GM21390 (cell line): ENCODE measurements at regions not wholly inside any gene's neighbourhood (a gene's known extent, or its start where the extent isn't known, plus 50 kb on each side); places are given as distances from the start of the nearest gene placed in this dataset.
"Not testable (repeated sequence)": the region's sequence is repeated elsewhere in the genome, so short reads cannot be mapped to it uniquely, and the experiment has no call there.

Source experiments
- ATAC-seq: cut with Tn5 transposase; IDR thresholded peaks from one replicate; pipeline ENCODE4 v1.9.1; 2021; ENCODE audit not compliant: unreplicated experiment

- no peak for ATAC-seq
Observed at GRCh38 chr5:50583621-50584020, 82.8 kb upstream of the PARP8 start.

- not testable (repeated sequence) for ATAC-seq
Observed at GRCh38 chr5:50588471-50588870, 78.0 kb upstream of the PARP8 start.

GRCh38 chr5:50590444-50591189 is 75.8 kb upstream of the PARP8 start:
- ATAC-seq: not testable (repeated sequence)

- ATAC-seq: not testable (repeated sequence)
Observed at GRCh38 chr5:50591338-50591737, 75.1 kb upstream of the PARP8 start.

- no peak for ATAC-seq
Observed at GRCh38 chr5:50593681-50594080, 72.8 kb upstream of the PARP8 start.

GRCh38 chr5:50595199-50595598 is 71.2 kb upstream of the PARP8 start:
- no peak for ATAC-seq

GRCh38 chr5:50601576-50601975 is 64.9 kb upstream of the PARP8 start:
- ATAC-seq: not testable (repeated sequence)

- ATAC-seq: no peak
Observed at GRCh38 chr5:50606179-50606578, 60.3 kb upstream of the PARP8 start.

- not testable (repeated sequence) for ATAC-seq
Observed at GRCh38 chr5:50607456-50607855, 59.0 kb upstream of the PARP8 start.

- not testable (repeated sequence) for ATAC-seq
Observed at GRCh38 chr5:50607953-50608705, 58.3 kb upstream of the PARP8 start.

- not testable (repeated sequence) for ATAC-seq
Observed at GRCh38 chr5:50613057-50613456, 53.4 kb upstream of the PARP8 start.
